ENCODE measurements at regions not wholly inside any gene's neighbourhood (a gene's known extent, or its start where the extent isn't known, plus 50 kb on each side); places are given as distances from the start of the nearest gene placed in this dataset.

- Histone ChIP-seq H3K4me1 (ENCODE audit: low read depth) (no peaks in the 10 kb centered on the region), H3K27me3 (no peaks in the 10 kb centered on the region), H3K9me3 (ENCODE audit: low read depth) (no peaks in the 10 kb centered on the region), H3K27ac (no peak overlapping the region), H3K36me3 (no peaks in the 10 kb centered on the region), H3K4me3 (no peak overlapping the region)
- TF ChIP-seq CTCF (IDR thresholded peaks at IDR 0.05; ENCODE audit: low read depth, low read length), result no peak
- no peak for DNase-seq (ENCODE audit: low read depth in 1 of 2, low spot score in 1 of 2)
Measured at GRCh38 chr14:87229131-87229530, 763.9 kb downstream of the GALC start.

GRCh38 chr14:87217023-87217422 is 776.0 kb downstream of the GALC start:
- Histone ChIP-seq H3K27me3 (no peaks in the 10 kb centered on the region), H3K27ac (no peak overlapping the region), H3K4me1 (ENCODE audit: low read depth) (no peaks in the 10 kb centered on the region), H3K9me3 (ENCODE audit: low read depth) (no peaks in the 10 kb centered on the region), H3K36me3 (no peaks in the 10 kb centered on the region), H3K4me3 (no peak overlapping the region)
- no peak for TF ChIP-seq CTCF (IDR thresholded peaks at IDR 0.05; ENCODE audit: low read depth, low read length)
- no peak for DNase-seq (ENCODE audit: low read depth in 1 of 2, low spot score in 1 of 2)

GRCh38 chr14:87214558-87214957 is 778.4 kb downstream of the GALC start:
- no peak for DNase-seq (ENCODE audit: low read depth in 1 of 2, low spot score in 1 of 2)
- H3K9me3 ChIP-seq (ENCODE audit: low read depth), result no peaks in the 10 kb centered on the region
- TF ChIP-seq CTCF (IDR thresholded peaks at IDR 0.05; ENCODE audit: low read depth, low read length), result no peak

GRCh38 chr14:87207756-87208155 is 785.2 kb downstream of the GALC start:
- H3K36me3 ChIP-seq, result no peaks in the 10 kb centered on the region
- H3K9me3 ChIP-seq (ENCODE audit: low read depth), result no peaks in the 10 kb centered on the region
- no peak overlapping the region for H3K4me3 ChIP-seq
- DNase-seq (ENCODE audit: low read depth in 1 of 2, low spot score in 1 of 2), result no peak
- no peak overlapping the region for H3K27ac ChIP-seq
- TF ChIP-seq CTCF (IDR thresholded peaks at IDR 0.05; ENCODE audit: low read depth, low read length), result no peak
- no peaks in the 10 kb centered on the region for H3K27me3 ChIP-seq
- no peaks in the 10 kb centered on the region for H3K4me1 ChIP-seq (ENCODE audit: low read depth)

More at GRCh38 chr14:87214558-87214957, 778.4 kb downstream of the GALC start:
- H3K36me3 ChIP-seq, result no peaks in the 10 kb centered on the region
- no peaks in the 10 kb centered on the region for H3K27me3 ChIP-seq
- no peak overlapping the region for H3K4me3 ChIP-seq
- no peak overlapping the region for H3K27ac ChIP-seq
- no peaks in the 10 kb centered on the region for H3K4me1 ChIP-seq (ENCODE audit: low read depth)

- Histone ChIP-seq H3K4me1 (ENCODE audit: low read depth) (no peaks in the 10 kb centered on the region), H3K27ac (no peak overlapping the region), H3K36me3 (no peaks in the 10 kb centered on the region), H3K27me3 (no peaks in the 10 kb centered on the region), H3K4me3 (no peak overlapping the region), H3K9me3 (ENCODE audit: low read depth) (no peaks in the 10 kb centered on the region)
- DNase-seq (ENCODE audit: low read depth in 1 of 2, low spot score in 1 of 2), result no peak
- TF ChIP-seq CTCF (IDR thresholded peaks at IDR 0.05; ENCODE audit: low read depth, low read length), result no peak
Measured at GRCh38 chr14:87205811-87206210, 787.2 kb downstream of the GALC start.

- Histone ChIP-seq H3K27me3 (no peaks in the 10 kb centered on the region), H3K9me3 (ENCODE audit: low read depth) (no peaks in the 10 kb centered on the region), H3K36me3 (no peaks in the 10 kb centered on the region), H3K4me3 (no peak overlapping the region), H3K27ac (no peak overlapping the region), H3K4me1 (ENCODE audit: low read depth) (no peaks in the 10 kb centered on the region)
- DNase-seq (ENCODE audit: low read depth in 1 of 2, low spot score in 1 of 2), result no peak
- no peak for TF ChIP-seq CTCF (IDR thresholded peaks at IDR 0.05; ENCODE audit: low read depth, low read length)
Measured at GRCh38 chr14:87203346-87203745, 789.6 kb downstream of the GALC start.
